SK-N-SH treated with all-trans-retinoic acid at 6 μM for 48 hours (cell line): ENCODE measurements at regions not wholly inside any gene's neighbourhood (a gene's known extent, or its start where the extent isn't known, plus 50 kb on each side); places are given as distances from the start of the nearest gene placed in this dataset.

Experiments used
- ARNTL ChIP-seq: fragments of 450-650 bp; formaldehyde crosslinking; IDR thresholded peaks from 2 replicates; pipeline ENCODE4 v1.5.0; 2020; ENCODE audit warnings: low read depth, mild to moderate bottlenecking, moderate library complexity, borderline replicate concordance
- CREB5 ChIP-seq: fragments of 250-450 bp; sonication (Bioruptor Pico); IDR thresholded peaks from 2 replicates; pipeline ENCODE4 v1.5.1; 2020; ENCODE audit warnings: low read depth, mild to moderate bottlenecking, moderate library complexity
- ISL1 ChIP-seq: fragments of 250-450 bp; sonication (Bioruptor Pico); IDR thresholded peaks from 2 replicates; pipeline ENCODE4 v2.1.2; 2022; ENCODE audit warnings: mild to moderate bottlenecking, moderate library complexity
- PPARA ChIP-seq: fragments of 250-450 bp; sonication (Bioruptor Pico); IDR thresholded peaks from 2 replicates; pipeline ENCODE4 v1.5.0; 2020; ENCODE audit warnings: mild to moderate bottlenecking, borderline replicate concordance

DNA sequence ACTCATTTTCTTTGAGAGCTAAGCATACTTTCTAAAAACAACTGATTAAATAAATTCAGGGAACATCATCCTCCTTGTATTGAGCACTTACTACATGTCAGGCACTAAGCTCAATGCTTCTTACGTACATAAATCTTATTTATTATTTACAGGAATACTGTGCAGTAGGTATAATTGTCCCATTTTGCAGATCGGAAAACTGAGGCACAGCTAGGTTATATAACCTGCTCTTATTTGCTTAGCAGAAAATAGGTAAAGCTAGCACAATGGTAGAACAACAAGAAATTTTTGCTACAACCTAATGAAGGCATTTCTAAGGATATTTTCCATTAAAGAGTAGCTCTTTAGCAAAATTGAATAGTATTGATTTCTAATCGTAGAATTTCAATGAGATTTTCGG is 168.7 kb upstream of the KCNJ16 start:
- no peak for TF ChIP-seq ARNTL (CRISPR knock-in tag)
- no peak for TF ChIP-seq CREB5 (CRISPR knock-in tag)
- TF ChIP-seq ISL1 (CRISPR knock-in tag), result no peak
- TF ChIP-seq PPARA (CRISPR knock-in tag), result no peak
